Lung (tissue), 11 donors: ENCODE measurements at regions not wholly inside any gene's neighbourhood (a gene's known extent, or its start where the extent isn't known, plus 50 kb on each side); places are given as distances from the start of the nearest gene placed in this dataset.

Source experiments
- ATAC-seq: fragments of 200-7000 bp; cut with Tn5 transposase; one replicate; pipeline ENCODE4 v1.9.1; 2020; ENCODE audit warnings: moderate number of reproducible peaks; ENCODE audit not compliant: insufficient read depth, low FRiP score
- DNase-seq, 3 donors: peaks; one replicate each; pipeline ENCODE4 v3.0.0-alpha.2; 2013 to 2017
- H3K27ac ChIP-seq, 2 donors: one replicate each; pipeline ENCODE4 v1.5.1; 2013; ENCODE audit warnings: mild to moderate bottlenecking in 2 of 2, moderate library complexity in 2 of 2, control low read depth in 1 of 2, inconsistent platforms in 1 of 2, low read depth in 1 of 2, low read length in 1 of 2
- H3K27me3 ChIP-seq, 3 donors: one replicate each; pipeline ENCODE4 v1.5.1; 2013; ENCODE audit warnings: low read length in 2 of 3; ENCODE audit not compliant: control insufficient read depth in 3 of 3, insufficient read depth in 3 of 3
- H3K36me3 ChIP-seq, 4 donors: one replicate each; pipeline ENCODE4 v1.5.1; 2013; ENCODE audit warnings: low read length in 4 of 4, mild to moderate bottlenecking in 1 of 4, moderate library complexity in 1 of 4; ENCODE audit not compliant: control insufficient read depth in 4 of 4, insufficient read depth in 4 of 4
- H3K4me1 ChIP-seq, 5 donors: one replicate each; pipeline ENCODE4 v1.5.1; 2013; ENCODE audit warnings: low read length in 5 of 5, mild to moderate bottlenecking in 2 of 5, moderate library complexity in 1 of 5; ENCODE audit not compliant: control insufficient read depth in 5 of 5, insufficient read depth in 5 of 5
- H3K4me3 ChIP-seq: one replicate; pipeline ENCODE4 v1.5.1; 2013; ENCODE audit warnings: mild to moderate bottlenecking, control low read depth, moderate library complexity
- H3K9ac ChIP-seq, 2 donors: one replicate each; pipeline ENCODE4 v1.5.1; 2013; ENCODE audit warnings: low read length in 2 of 2, control low read depth in 1 of 2; ENCODE audit not compliant: insufficient read depth in 1 of 2
- H3K9me3 ChIP-seq, 4 donors: one replicate each; pipeline ENCODE4 v1.5.1; 2013; ENCODE audit warnings: low read length in 3 of 4, mild to moderate bottlenecking in 1 of 4, moderate library complexity in 1 of 4; ENCODE audit not compliant: control insufficient read depth in 4 of 4, insufficient read depth in 3 of 4
- whole genome bisulfite sequencing, 2 donors: extraction: QIAGEN DNeasy Blood & Tissue Kit; methylation state at CpG; one replicate each; pipeline ENCODE4 v1.1.7; 2013; 5-methylcytosine and 5-hydroxymethylcytosine counted together
- TF ChIP-seq, protein P1 (sequence below): IDR thresholded peaks from 2 replicates; pipeline ENCODE4 v1.5.1; 2012; ENCODE audit warnings: mild to moderate bottlenecking; ENCODE audit errors: control extremely low read depth, extremely low read depth
- donor health status: control.
- donor health status: control.
- donor health status: Bipolar disorder and iron deficiency.
- donor health status: healthy.
- donor health status: DM: yes; HTN: yes; CAD: no.

DNA sequence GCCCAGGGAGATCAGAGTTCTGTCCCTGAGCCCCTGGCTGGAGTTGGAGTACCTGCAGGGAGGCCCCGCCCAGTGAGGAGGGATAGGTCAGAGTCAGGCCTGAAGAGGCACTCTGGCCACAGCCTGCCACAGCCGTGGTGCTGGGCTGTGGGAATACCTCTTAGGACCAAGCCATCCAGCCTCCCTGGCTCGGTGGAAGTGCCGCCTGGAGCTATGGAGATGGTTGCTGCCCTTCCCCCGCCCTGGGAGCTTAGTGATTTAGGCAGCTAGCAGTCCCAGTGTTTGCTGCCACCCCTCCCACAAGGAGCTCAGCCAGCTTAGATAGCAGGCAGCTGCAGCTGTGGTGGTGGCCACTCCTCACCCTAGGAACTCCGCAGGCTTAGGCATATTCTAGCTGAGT, 446.3 kb upstream of the GNPDA2 start:
- H3K9ac ChIP-seq: no peak overlapping the region
- H3K9me3 ChIP-seq: peaks cover 0 to 6% (median 0%) of the 10 kb centered on the region in 4 donors
- no peak for ATAC-seq
- no peaks in the 10 kb centered on the region for H3K36me3 ChIP-seq
- H3K27ac ChIP-seq: no peak overlapping the region
- H3K4me1 ChIP-seq: no peaks in the 10 kb centered on the region
- TF ChIP-seq, protein P1, sequence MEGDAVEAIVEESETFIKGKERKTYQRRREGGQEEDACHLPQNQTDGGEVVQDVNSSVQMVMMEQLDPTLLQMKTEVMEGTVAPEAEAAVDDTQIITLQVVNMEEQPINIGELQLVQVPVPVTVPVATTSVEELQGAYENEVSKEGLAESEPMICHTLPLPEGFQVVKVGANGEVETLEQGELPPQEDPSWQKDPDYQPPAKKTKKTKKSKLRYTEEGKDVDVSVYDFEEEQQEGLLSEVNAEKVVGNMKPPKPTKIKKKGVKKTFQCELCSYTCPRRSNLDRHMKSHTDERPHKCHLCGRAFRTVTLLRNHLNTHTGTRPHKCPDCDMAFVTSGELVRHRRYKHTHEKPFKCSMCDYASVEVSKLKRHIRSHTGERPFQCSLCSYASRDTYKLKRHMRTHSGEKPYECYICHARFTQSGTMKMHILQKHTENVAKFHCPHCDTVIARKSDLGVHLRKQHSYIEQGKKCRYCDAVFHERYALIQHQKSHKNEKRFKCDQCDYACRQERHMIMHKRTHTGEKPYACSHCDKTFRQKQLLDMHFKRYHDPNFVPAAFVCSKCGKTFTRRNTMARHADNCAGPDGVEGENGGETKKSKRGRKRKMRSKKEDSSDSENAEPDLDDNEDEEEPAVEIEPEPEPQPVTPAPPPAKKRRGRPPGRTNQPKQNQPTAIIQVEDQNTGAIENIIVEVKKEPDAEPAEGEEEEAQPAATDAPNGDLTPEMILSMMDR: no peak
- WGBS, 2 donors: 74 to 85% methylated on average over 6 of the region's 6 CpGs
- no peaks in the 10 kb centered on the region for H3K27me3 ChIP-seq
- DNase-seq: no peak
- no peak overlapping the region for H3K4me3 ChIP-seq

DNA sequence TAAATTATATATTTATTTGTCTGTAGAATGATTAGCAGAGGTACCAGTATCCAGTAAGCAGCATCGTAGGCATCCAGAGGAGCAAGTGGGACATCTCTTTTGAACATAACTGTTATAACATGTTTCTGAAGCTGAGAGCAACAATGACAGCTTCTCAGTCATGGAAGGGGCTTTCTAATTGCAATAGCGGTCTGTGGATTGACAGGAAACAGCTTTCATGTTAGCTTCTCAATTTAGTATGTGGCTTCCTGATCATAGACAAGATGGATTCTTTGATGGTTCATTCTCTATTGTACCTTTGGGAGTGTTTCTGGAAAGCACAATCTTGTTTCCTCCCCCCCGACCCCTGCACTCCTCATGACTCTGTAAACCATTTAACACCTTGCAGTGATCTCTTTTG, 434.6 kb upstream of the GNPDA2 start:
- Histone ChIP-seq H3K36me3 (no peaks in the 10 kb centered on the region), H3K9me3 (no peaks in the 10 kb centered on the region), H3K27me3 (no peaks in the 10 kb centered on the region), H3K9ac (no peak overlapping the region), H3K4me3 (no peak overlapping the region), H3K27ac (no peak overlapping the region), H3K4me1 (no peaks in the 10 kb centered on the region)
- TF ChIP-seq, protein P1: no peak
- WGBS, 2 donors: 65 to 69% methylated on average over 3 of the region's 3 CpGs
- no peak for DNase-seq
- no peak for ATAC-seq

GRCh38 chr4:45155081-45155777, 428.9 kb upstream of the GNPDA2 start:
- 83 to 89% methylated on average over 6 of the region's 6 CpGs for WGBS, 2 donors
- H3K4me3 ChIP-seq: no peak overlapping the region
- H3K27ac ChIP-seq: no peak overlapping the region
- no peak for ATAC-seq
- H3K27me3 ChIP-seq: no peaks in the 10 kb centered on the region
- no peaks in the 10 kb centered on the region for H3K4me1 ChIP-seq
- no peak overlapping the region for H3K9ac ChIP-seq
- DNase-seq: no peak
- no peaks in the 10 kb centered on the region for H3K36me3 ChIP-seq
- H3K9me3 ChIP-seq: no peaks in the 10 kb centered on the region
- TF ChIP-seq, protein P1: no peak

DNA sequence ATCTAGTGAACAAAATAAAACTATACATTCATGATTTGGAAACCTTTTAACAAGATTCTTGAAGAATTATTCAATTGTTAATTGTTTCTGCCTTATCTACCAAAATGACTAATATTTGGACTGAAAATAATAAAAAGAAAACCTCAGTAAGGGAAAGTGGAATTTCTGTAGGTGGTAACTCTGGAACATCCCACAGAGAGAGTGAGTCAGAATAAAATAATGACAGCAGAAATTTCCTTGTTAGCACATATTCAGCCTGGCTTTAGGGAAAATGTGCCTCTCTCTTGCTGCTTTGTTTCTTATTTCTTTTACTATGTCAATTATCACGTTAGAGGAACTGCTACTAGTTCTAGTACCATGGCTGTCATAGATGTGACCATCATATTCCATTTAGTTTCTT, 421.5 kb upstream of the GNPDA2 start:
- H3K4me3 ChIP-seq: no peak overlapping the region
- no peak overlapping the region for H3K9ac ChIP-seq
- no peaks in the 10 kb centered on the region for H3K4me1 ChIP-seq
- no peak overlapping the region for H3K27ac ChIP-seq
- WGBS, 2 donors: 48 to 62% methylated on average over 1 of the region's 1 CpG
- DNase-seq (no peak), ATAC-seq (no peak)
- no peaks in the 10 kb centered on the region for H3K27me3 ChIP-seq
- H3K36me3 ChIP-seq: no peaks in the 10 kb centered on the region
- TF ChIP-seq, protein P1: no peak
- H3K9me3 ChIP-seq: no peaks in the 10 kb centered on the region
